ENCODE measurements at regions not wholly inside any gene's neighbourhood (a gene's known extent, or its start where the extent isn't known, plus 50 kb on each side); places are given as distances from the start of the nearest gene placed in this dataset.

- TF ChIP-seq POLR2A (IDR thresholded peaks at IDR 0.05; ENCODE audit: low read depth, low read length) (no peak), TAF1 (IDR thresholded peaks at IDR 0.05; ENCODE audit: borderline replicate concordance, low read depth, low read length) (no peak), POLR2AphosphoS5 (IDR thresholded peaks at IDR 0.05; ENCODE audit: low read depth, low read length) (no peak)
Observed at GRCh38 chr9:96071815-96072124, 196.3 kb downstream of the ERCC6L2 start.
